Activated CD8-positive, alpha-beta memory T cell treated with anti-CD3 and anti-CD28 coated beads for 4 hours (primary cell): ENCODE measurements at regions not wholly inside any gene's neighbourhood (a gene's known extent, or its start where the extent isn't known, plus 50 kb on each side); places are given as distances from the start of the nearest gene placed in this dataset.
"Not testable (repeated sequence)": the region's sequence is repeated elsewhere in the genome, so short reads cannot be mapped to it uniquely, and the experiment has no call there.

ENCODE experiments used
- DNase-seq, 2 donors: peaks; one replicate each; pipeline ENCODE4 v3.0.0-alpha.2; 2020; ENCODE audit warnings: low read depth in 2 of 2

DNA sequence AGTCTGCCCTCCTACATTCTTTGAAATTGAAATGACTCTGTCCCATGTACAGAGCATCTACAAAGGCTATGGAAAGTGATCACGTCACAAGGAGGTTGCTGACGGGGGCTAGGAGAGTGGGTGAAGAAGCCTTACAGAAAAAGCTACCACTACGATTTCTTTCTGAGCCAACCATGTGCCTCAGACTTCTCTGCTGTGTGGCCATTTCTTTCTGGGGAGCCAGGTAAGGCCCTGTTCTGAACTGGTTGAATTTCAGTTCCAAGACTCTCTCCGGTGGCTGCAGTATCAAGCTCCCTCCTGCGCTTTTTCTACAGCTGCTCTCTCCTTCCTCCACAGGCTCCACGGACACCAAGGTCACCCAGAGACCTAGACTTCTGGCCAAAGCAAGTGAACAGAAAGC lies 112.5 kb upstream of the PRSS1 start:
- DNase-seq, result no peak

DNA sequence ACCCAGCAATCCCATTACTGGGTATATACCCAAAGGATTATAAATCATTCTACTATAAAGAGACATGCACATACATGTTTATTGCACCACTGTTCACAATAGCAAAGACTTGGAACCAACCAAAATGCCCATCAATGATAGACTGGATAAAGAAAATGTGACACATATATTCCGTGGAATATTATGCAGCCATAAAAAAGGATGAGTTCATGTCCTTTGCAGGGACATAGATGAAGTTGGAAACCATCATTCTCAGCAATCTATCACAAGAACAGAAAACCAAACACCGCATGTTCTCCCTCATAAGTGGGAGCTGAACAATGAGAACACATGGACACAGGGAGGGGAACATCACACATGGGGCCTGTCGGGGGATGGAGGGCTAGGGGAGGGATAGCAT lies 113.2 kb upstream of the PRSS1 start:
- not testable (repeated sequence) for DNase-seq

DNA sequence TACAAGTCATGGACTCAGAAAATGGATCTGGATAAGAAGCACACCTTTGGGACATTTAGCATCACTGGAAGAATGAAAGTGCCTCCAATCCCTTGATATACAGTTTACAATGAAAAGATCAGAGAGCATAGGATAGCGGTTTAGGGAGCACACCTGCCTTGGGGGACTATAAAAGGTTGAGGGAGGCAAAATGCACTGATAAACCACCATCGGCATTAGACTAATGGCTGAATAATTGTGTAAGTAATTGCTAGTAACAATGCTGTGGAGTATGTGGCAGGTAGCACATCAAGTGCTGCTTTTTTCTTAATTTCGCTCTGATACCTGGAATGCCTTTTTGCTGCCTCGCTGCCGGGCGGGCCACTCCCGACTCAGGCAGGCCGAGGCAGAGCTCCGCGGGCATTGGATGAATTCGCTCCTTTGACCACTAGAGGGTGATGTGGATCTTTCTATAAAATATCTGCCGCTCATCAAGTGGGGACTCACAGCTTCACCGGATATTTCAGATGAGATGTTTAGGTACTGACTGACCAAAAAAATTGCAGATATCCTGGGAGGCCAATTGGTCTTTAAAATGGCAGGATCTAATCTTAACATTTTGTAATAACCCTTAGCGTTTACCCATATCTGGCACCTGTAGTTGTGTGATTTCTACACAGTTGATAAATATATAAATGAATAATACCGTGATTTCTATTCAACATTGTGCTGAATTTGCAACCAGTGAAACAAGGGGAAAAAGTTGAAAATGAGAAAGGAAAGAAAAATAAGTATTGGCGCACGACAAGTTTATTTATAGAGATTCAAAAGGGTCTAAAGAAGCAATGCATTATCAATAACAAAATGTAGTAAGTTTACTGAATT lies 116.8 kb upstream of the PRSS1 start:
- DNase-seq, result peak in 1 of 2 donors; percentile 21

DNA sequence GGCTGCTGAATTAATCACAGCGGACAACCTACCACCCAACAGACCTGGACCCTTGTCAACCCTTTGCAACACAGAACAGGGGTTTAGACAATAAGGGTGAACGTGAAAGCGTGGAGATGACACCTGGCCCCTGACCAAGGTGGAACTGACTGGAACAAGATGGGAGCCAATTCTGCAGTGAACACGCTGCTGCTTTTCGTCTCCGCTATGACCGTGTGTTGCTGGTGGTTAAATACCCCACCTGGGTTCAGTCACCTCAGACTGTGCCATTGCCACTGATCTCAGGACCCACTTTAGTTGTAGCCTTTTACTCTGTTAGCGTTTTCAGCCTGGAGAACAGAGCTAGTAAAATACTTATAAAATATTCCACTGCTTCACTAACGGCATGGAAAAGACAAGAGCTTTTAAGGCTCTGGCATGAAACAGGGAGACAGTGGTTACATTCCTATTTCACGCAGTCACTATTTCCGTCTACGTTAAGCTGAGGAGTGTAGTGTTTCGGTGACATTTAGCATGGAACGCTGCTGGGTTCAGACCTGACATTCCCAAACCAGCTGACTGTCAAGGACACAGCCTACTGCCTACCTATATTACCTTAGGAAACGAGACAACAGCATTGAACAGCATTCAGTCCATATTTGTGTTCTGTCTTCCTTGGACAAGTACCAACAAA lies 119.5 kb upstream of the PRSS1 start:
- no peak for DNase-seq

DNA sequence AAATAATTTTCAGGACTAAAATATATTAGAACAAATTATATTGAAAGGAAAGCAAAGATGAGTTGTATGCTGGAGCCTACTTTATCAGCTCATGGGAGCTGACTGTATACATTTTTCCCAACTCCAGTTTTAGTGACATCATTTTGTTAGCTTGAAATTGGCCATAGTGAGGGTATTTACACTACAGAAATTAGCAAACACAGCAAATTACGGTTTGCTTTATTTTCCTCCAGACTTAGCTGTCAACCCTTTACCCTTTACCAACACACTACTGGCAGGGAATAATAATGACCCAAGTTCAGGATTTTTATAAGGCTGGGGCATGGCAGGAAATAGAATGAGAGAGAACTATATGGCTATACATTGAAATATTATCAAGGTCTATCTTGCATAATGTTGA lies 120.3 kb upstream of the PRSS1 start:
- no peak for DNase-seq

DNA sequence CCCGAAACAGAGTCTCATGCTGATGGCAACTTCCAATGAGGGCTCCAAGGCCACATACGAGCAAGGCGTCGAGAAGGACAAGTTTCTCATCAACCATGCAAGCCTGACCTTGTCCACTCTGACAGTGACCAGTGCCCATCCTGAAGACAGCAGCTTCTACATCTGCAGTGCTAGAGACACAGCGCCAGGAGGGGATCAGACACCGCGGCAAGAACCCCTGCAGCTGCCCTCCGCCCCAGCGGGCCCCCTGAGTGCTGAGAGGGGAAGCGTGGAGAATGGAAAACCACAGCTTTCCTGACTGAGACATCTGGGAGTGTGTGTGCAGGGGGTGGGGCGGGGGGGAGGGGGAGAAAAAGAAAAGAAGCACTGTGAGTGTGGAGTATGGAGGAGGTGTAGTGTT lies 122.0 kb upstream of the PRSS1 start:
- not testable (repeated sequence) for DNase-seq

DNA sequence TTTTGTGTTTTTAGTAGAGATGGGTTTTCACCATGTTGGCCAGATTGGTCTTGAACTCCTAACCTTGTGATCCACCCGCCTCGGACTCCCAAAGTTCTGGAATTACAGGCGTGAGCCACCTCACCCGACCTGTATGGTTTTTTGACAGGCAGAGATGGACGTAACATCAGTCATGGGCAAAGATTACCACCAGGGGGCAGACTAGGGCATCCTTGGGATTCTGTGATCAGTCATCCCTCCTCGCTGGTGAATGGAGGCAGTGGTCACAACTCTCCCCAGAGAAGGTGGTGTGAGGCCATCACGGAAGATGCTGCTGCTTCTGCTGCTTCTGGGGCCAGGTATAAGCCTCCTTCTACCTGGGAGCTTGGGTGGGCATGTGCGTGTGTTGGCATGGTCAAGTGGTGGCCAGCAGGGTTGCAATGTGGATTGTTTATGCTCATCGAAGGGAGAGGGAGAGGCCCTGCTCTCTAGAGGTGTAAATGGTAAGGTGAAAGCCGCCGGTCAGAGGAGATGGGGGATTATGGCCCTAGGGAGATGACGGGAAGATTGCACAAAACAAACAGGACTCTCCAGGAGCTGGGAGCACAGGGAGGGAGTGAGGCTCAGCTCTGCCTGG lies 122.7 kb upstream of the PRSS1 start:
- peak; percentile 35 to 37 for DNase-seq

DNA sequence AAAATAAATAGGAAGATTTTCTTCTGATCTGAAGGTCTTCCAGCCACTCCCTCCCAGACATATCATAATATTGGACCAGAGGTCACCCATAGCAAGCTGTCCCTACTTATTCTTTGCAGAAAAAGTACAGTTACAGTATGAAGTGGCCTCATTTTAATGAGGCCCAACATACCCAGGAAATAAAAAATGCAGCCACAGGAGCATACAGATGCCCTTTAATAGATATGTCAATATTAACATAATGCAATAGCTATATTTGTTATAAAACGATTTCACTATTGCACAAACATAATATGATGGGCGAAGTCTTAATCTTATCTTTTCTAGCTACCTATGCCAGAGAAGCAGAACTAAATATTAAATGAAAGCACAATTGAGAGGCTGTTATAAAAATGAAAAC lies 124.1 kb upstream of the PRSS1 start:
- DNase-seq, result not testable (repeated sequence)

DNA sequence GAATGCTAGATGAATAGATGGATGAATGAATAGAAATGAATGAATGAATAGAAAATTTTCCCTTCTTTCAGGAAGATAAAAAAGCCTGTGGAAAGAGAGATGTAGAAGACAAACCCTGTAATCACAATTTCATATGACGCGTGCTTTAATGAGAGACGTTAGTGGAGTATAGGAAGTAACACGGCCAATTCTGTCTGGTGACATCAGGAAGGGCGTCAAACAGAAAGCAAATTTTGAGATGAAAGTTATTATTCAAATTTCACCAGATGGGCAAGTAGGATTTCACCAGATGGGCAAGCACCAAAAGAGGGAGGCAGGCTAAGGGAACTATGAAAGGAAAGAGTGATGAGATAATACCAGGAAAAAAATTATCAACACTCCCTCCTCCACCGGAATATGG lies 128.9 kb upstream of the PRSS1 start:
- no peak for DNase-seq

DNA sequence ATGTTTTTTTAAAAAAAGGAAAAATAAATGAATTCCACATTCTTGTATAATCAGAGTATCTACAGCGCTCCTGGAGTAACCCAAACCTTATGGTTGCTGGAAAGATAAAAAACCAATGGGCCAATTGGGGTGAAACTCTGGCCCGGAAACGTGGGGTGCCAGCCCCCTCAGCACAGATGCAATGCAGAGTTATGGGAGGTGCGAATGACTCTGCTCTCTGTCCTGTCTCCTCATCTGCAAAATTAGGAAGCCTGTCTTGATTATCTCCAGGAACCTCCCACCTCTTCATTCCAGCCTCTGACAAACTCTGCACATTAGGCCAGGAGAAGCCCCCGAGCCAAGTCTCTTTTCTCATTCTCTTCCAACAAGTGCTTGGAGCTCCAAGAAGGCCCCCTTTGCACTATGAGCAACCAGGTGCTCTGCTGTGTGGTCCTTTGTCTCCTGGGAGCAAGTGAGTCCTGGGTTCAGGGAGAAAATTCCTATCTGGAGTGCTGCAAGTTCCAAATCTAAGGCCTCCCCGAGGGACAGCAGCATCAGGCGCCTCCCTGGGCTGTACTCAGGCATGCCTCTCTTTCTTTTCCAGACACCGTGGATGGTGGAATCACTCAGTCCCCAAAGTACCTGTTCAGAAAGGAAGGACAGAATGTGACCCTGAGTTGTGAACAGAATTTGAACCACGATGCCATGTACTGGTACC lies 130.5 kb upstream of the PRSS1 start:
- no peak for DNase-seq

DNA sequence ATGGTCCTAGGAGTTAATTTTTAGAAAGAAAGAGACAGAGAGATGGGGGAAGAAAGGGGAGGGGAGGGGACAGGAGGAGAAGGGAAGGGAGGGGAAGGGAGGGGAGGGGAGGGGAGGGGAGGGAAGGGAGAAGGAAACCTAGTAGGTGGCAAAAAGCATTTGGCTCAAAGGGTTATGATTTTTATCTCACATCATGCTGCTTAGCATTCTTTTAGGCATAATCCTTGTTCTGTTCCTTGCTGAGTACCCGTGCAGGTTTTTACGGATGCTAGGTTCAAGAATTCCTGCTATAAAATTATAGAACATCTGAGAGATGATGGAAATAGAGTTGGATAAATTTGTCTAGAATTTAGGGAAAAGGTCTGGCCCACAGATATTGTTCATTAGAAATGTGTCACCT lies 132.4 kb upstream of the PRSS1 start:
- no peak for DNase-seq

DNA sequence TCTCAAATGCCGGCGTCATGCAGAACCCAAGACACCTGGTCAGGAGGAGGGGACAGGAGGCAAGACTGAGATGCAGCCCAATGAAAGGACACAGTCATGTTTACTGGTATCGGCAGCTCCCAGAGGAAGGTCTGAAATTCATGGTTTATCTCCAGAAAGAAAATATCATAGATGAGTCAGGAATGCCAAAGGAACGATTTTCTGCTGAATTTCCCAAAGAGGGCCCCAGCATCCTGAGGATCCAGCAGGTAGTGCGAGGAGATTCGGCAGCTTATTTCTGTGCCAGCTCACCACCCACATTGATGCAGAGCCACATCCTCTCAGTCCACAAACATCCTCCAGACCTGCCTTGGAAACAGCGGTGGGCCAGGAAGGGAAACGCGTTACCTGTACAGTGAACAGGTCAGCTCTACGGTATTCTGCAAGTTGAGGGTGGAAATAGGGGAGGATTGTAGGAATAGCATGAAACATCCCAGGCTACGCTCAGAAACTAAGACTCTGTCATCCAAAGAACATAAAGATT lies 133.1 kb upstream of the PRSS1 start:
- DNase-seq, result no peak

DNA sequence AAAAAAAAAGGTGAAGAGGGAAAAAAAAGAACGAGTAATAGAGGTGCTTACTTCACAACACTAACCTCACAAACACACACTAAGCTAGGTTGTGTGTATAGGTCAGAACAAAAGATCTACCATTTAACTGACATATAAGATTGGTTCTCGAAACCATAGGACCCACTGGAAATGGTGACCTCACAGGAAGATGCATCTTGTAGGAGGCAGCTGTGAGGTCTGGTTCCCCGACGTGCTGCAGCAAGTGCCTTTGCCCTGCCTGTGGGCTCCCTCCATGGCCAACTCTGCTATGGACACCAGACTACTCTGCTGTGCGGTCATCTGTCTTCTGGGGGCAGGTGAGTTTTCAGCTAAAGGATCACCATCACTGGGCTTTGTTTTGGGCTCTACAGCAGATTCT lies 133.8 kb upstream of the PRSS1 start:
- DNase-seq, result no peak

DNA sequence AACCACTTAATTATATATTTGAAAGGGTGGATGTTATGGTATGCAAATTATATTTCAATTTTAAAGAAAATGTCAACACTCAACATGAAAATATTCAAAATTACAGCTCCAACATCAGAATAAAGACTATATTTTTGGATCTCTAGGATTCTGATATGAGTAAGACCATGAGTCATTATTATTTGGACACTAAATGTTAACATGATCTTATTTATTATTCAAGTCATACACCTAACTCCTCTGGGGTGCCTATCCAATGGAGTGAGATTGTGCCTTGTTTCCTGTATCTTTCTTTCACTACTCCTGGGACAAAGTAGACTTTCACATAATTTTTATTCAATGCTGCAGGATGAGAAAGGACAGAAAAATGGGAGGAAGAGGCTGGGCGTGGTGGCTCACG lies 135.2 kb upstream of the PRSS1 start:
- no peak for DNase-seq

DNA sequence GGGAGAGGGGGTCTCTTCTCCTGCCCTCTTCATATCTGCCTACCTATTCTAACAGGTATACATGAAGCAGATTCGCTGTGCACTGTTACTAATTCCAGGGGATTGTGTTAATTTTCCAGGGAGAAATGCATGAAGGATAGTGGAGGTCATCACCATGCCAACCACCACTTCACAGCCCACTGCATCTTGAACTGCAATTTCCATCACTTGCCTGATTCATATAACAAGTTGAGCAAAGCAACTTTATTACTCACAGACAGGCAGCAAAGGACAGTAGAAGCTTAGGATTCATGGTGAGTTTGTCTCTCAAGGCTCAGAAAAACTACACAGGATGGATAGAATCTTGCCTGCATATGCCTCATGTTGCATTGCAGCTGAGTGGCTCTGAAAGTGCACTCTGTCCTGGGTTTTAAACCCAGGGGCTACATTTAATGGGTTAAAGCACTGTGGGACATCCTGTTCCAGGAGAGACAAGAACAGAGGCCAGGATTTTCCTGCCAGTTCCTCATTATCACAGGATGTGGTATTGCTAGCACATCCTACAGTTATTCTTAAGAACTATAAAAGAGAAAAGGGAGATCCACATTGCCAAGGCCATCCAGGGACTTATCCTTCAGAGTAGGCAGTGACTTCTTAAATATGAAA lies 136.9 kb upstream of the PRSS1 start:
- DNase-seq, result no peak

DNA sequence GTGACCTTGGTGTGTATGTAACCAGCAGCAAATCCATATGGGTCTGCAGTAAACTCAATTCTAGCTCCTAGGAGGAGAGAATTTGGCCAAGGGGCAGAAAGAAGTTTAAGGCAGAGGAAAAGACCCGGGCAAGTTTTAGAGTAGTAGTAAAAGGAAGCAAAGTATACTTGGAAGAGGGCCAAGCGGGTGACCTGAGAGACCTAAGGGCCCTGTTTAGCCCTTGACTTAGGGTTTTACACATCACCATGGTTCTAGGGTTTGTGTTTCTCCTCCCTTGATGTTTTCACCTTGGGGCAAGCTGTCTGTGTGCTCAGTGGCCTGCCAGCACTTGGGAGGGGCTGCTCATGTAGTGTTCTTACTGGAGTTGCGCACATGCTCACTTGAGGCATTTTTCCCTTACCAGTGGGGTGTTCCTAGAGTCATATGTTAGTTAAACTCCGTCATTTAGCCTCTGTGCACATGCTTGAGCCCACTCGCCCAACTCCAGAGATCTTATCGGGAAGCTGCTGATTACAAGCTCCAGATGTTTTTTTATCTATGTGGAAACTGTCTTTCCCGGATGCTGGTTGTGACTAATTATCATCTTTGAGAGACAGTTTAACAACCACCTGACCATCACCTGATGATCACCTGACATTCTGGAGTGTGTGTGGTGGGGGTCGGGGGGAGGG lies 137.6 kb upstream of the PRSS1 start:
- DNase-seq, result no peak

DNA sequence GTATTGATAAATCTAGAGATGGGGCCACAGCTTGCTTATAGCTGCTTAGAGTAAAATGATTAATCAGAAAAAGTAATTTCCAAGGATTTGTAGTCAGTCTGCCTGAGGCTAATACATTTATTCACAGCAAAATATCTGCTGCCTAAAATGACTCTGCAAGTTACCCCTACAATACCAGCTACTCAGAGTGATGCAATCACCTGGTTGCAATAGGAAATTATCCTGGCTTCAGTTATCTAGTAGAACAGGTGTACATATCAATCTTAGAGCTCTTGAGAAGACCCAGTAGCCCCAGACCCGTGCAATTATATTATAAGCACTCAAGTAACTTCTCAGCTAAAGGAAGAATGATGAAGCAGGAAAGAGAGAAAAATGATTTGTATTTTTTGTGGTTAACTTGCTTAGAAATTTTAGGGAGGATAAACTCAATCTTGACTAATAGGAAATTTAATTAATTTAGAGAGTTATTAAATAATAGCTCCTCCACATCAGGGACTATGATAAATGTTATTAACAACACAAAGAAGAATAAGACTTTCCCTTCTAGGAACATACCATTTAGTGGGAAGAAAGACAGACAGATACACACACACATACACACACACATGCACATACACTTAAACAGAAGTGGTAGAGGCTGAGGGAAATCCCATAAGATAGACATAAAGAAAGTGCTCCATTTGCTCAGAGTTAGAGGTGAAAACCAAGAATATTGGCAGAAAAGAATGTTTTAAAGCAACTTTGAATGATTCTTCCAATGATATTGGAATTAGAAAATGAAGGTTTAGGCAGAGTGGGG lies 140.4 kb upstream of the PRSS1 start:
- DNase-seq, result no peak

DNA sequence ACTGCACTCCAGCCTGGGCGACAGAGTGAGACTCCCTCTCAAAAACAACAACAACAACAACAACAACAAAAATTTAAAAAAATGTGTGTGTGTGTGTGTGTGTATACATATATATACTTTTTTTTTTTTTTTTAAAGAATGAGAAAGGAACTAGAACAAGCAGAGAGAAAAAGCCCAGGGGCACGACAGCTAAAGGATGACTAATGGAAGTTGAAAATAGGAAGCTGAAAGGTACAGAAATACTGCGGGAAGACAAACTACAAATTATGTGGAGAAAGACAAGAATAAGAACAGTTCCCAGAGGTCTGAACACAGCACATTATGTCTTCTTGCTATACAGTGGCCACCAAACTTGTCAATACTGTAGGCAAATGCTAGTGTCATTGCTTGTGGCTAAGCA lies 141.9 kb upstream of the PRSS1 start:
- no peak for DNase-seq

DNA sequence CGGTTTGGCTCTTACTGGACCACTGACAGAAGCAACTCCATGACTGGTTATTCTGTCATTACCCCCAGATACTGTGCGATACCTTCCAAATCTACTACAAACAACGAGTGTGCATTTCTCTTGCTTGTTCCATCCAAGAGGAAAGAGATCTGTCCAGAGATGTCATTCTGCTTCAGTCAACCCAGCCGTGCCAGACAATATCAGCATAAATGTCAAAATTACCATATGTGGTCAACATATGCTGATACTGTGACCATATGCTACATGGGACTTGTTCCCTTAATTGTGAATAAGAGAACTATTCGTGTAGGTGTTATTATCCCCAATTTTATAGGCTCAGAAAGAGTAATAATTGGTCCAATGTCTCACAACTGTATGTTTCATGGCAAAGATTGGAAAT lies 143.2 kb upstream of the PRSS1 start:
- no peak for DNase-seq

DNA sequence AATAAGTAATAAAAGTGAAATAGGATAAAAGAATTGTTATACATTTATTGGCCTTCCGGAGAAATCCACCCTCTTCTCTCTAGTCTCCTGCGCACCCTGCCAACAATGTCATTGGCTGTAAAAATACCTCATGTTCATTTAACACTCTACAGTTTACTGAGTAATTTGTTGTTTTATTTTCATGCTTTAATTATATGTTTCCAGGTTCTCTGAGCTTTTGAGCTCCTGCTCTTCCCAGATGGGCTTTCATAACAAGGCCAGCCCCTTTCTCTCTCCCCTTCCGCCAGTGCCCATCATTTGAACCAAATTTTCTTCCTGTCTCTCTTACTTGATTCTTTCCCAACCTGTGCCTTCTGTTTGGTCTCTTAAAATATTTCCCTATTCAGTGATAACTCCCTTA lies 144.6 kb upstream of the PRSS1 start:
- DNase-seq, result no peak
